ENCODE measurements at regions not wholly inside any gene's neighbourhood (a gene's known extent, or its start where the extent isn't known, plus 50 kb on each side); places are given as distances from the start of the nearest gene placed in this dataset.

DNA sequence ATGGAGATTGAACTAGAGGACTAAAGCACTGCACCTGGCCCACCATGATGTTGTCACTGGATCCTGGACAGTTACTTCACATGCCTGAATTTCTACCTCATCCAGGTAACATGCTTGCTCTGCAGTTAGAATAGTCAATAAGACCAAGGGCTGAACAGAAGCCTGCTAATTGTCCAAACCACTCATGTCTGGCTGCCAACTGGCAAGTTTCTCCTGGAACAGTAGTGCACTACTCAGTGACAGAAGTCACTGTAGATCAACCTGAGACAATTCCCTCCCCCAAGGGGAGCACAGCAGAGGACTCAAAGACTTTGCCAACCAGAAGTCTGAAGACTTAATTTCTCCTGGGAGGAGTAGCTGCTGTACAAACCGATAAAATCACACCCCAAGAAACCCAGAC is 454.6 kb upstream of the MARCKS start:
- no peak overlapping the region for H3K27ac ChIP-seq (ENCODE audit: low read depth, low read length, poor library complexity, severe bottlenecking)
- no peaks in the 10 kb centered on the region for H3K36me3 ChIP-seq (ENCODE audit: insufficient read depth, low read length)
- no peaks in the 10 kb centered on the region for H3K27me3 ChIP-seq (ENCODE audit: insufficient read depth, low read length)
- no peaks in the 10 kb centered on the region for H3K9me2 ChIP-seq (ENCODE audit: low read depth, low read length)
- TF ChIP-seq EZH2 (IDR thresholded peaks at IDR 0.05; ENCODE audit: borderline replicate concordance, low read length): no peak
- TF ChIP-seq, protein P1, sequence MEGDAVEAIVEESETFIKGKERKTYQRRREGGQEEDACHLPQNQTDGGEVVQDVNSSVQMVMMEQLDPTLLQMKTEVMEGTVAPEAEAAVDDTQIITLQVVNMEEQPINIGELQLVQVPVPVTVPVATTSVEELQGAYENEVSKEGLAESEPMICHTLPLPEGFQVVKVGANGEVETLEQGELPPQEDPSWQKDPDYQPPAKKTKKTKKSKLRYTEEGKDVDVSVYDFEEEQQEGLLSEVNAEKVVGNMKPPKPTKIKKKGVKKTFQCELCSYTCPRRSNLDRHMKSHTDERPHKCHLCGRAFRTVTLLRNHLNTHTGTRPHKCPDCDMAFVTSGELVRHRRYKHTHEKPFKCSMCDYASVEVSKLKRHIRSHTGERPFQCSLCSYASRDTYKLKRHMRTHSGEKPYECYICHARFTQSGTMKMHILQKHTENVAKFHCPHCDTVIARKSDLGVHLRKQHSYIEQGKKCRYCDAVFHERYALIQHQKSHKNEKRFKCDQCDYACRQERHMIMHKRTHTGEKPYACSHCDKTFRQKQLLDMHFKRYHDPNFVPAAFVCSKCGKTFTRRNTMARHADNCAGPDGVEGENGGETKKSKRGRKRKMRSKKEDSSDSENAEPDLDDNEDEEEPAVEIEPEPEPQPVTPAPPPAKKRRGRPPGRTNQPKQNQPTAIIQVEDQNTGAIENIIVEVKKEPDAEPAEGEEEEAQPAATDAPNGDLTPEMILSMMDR (IDR thresholded peaks at IDR 0.05; ENCODE audit: low read length): no peak
- H3K4me3 ChIP-seq (ENCODE audit: low read depth, low read length, poor library complexity, severe bottlenecking): no peak overlapping the region
- no peak overlapping the region for H3K4me2 ChIP-seq (ENCODE audit: low read length)
- no peaks in the 10 kb centered on the region for H4K20me1 ChIP-seq (ENCODE audit: insufficient read depth, low read length)
- H2AFZ ChIP-seq (ENCODE audit: low read length): no peak overlapping the region
- no peaks in the 10 kb centered on the region for H3K4me1 ChIP-seq (ENCODE audit: insufficient read depth, low read length, severe bottlenecking)
- no peak overlapping the region for H3K9ac ChIP-seq (ENCODE audit: low read length)
- H3K79me2 ChIP-seq (ENCODE audit: insufficient read depth, low read length): no peaks in the 10 kb centered on the region
- H3F3A ChIP-seq (ENCODE audit: insufficient read depth, low read length): no peaks in the 10 kb centered on the region
- H3K9me3 ChIP-seq (ENCODE audit: low read length): no peaks in the 10 kb centered on the region

DNA sequence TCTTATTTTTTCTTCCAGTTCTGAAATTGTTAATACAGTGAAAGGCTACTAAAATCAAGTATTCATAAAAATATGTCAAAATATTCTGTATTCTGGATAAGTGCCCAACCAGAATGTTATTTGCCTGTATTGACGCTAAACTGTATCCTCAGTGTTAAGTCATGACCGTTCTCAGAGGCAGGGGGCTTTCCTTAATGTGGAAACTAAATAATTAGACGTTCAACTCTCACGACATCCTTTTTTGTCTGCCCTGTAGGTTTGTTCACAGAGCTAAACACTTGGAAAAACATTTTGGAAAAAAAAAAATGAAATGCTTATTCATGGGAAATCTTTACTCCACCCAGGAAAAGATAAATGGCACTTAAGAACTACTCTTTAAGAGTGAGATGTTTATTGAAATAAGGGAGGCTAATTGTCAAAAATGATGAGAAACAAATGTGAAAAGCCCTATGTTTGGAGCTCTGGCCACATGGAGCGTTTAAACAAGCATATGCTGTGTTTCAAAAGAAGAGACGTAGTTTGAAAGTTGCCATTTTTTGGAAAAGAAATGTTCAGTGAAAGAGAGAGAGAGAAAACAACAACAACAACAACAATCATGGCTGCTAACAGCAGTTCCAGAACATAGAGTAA is 453.1 kb upstream of the MARCKS start:
- H2AFZ ChIP-seq (ENCODE audit: low read length): no peak overlapping the region
- H3K79me2 ChIP-seq (ENCODE audit: insufficient read depth, low read length): no peaks in the 10 kb centered on the region
- no peak overlapping the region for H3K4me3 ChIP-seq (ENCODE audit: low read depth, low read length, poor library complexity, severe bottlenecking)
- H3K9ac ChIP-seq (ENCODE audit: low read length): no peak overlapping the region
- no peak for TF ChIP-seq EZH2 (IDR thresholded peaks at IDR 0.05; ENCODE audit: borderline replicate concordance, low read length)
- TF ChIP-seq, protein P1 (IDR thresholded peaks at IDR 0.05; ENCODE audit: low read length): no peak
- no peaks in the 10 kb centered on the region for H3F3A ChIP-seq (ENCODE audit: insufficient read depth, low read length)
- H3K27me3 ChIP-seq (ENCODE audit: insufficient read depth, low read length): no peaks in the 10 kb centered on the region
- H3K4me1 ChIP-seq (ENCODE audit: insufficient read depth, low read length, severe bottlenecking): no peaks in the 10 kb centered on the region
- no peak overlapping the region for H3K4me2 ChIP-seq (ENCODE audit: low read length)
- no peaks in the 10 kb centered on the region for H3K36me3 ChIP-seq (ENCODE audit: insufficient read depth, low read length)
- no peaks in the 10 kb centered on the region for H3K9me3 ChIP-seq (ENCODE audit: low read length)
- H3K27ac ChIP-seq (ENCODE audit: low read depth, low read length, poor library complexity, severe bottlenecking): no peak overlapping the region
- no peaks in the 10 kb centered on the region for H3K9me2 ChIP-seq (ENCODE audit: low read depth, low read length)
- no peaks in the 10 kb centered on the region for H4K20me1 ChIP-seq (ENCODE audit: insufficient read depth, low read length)

DNA sequence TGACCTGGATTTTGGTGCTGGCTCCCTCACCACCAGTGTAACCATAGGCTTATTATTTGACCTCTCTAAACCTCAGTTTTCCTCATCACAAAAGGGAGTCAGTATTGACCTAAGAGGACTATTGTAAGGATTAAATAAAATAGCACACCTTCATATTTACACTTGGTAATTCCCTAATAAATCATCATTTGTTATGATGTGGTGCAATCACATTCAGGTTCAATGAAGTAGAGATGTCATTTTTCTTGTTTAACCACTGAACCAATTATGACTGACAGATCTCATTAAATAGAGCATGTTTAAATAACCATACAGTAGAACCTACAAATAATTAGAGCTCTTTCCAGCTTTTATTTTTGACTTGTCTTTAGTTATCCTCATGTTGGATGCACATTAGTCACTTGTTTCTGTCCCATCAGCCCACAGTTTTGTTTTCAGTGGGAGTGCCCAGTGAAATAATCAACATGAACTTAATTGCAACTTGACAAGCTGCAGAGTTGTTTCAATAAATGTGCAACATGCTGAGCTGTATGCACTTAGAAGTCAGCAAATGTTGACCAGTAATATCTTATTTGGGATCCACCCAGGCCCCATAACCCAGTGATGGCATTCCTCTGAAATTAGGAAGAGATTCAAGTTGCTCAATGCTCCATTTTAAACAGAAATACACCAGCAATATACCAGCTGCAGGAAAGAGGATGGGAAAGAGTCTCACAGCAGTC is 451.7 kb upstream of the MARCKS start:
- H3K36me3 ChIP-seq (ENCODE audit: insufficient read depth, low read length): no peaks in the 10 kb centered on the region
- no peaks in the 10 kb centered on the region for H3K9me2 ChIP-seq (ENCODE audit: low read depth, low read length)
- H3K9ac ChIP-seq (ENCODE audit: low read length): no peak overlapping the region
- H2AFZ ChIP-seq (ENCODE audit: low read length): no peak overlapping the region
- H3K4me2 ChIP-seq (ENCODE audit: low read length): no peak overlapping the region
- no peak overlapping the region for H3K4me3 ChIP-seq (ENCODE audit: low read depth, low read length, poor library complexity, severe bottlenecking)
- no peaks in the 10 kb centered on the region for H3F3A ChIP-seq (ENCODE audit: insufficient read depth, low read length)
- no peaks in the 10 kb centered on the region for H4K20me1 ChIP-seq (ENCODE audit: insufficient read depth, low read length)
- no peaks in the 10 kb centered on the region for H3K9me3 ChIP-seq (ENCODE audit: low read length)
- no peak for TF ChIP-seq EZH2 (IDR thresholded peaks at IDR 0.05; ENCODE audit: borderline replicate concordance, low read length)
- TF ChIP-seq, protein P1 (IDR thresholded peaks at IDR 0.05; ENCODE audit: low read length): no peak
- no peaks in the 10 kb centered on the region for H3K79me2 ChIP-seq (ENCODE audit: insufficient read depth, low read length)
- no peaks in the 10 kb centered on the region for H3K27me3 ChIP-seq (ENCODE audit: insufficient read depth, low read length)
- H3K27ac ChIP-seq (ENCODE audit: low read depth, low read length, poor library complexity, severe bottlenecking): no peak overlapping the region
- H3K4me1 ChIP-seq (ENCODE audit: insufficient read depth, low read length, severe bottlenecking): no peaks in the 10 kb centered on the region
